ENCODE measurements at regions not wholly inside any gene's neighbourhood (a gene's known extent, or its start where the extent isn't known, plus 50 kb on each side); places are given as distances from the start of the nearest gene placed in this dataset.

GRCh38 chr1:238396140-238396539 is 505.4 kb upstream of the ZP4 start:
- TF ChIP-seq CTCF (IDR thresholded peaks at IDR 0.05) (no peak), POLR2A (IDR thresholded peaks at IDR 0.05) (no peak), POLR2AphosphoS5 (IDR thresholded peaks at IDR 0.05) (no peak)

All from sigmoid colon (tissue), 4 donors.